Skeletal muscle satellite cell (primary cell): ENCODE measurements at regions not wholly inside any gene's neighbourhood (a gene's known extent, or its start where the extent isn't known, plus 50 kb on each side); places are given as distances from the start of the nearest gene placed in this dataset.

ENCODE experiments used
- H3K27me3 ChIP-seq: 2 replicates; pipeline ENCODE4 v1.7.0; 2013; ENCODE audit warnings: low read length; ENCODE audit not compliant: control insufficient read depth, insufficient read depth
- H3K36me3 ChIP-seq: 2 replicates; pipeline ENCODE4 v1.7.0; 2013; ENCODE audit warnings: mild to moderate bottlenecking, control low read depth, low read length; ENCODE audit not compliant: insufficient read depth
- H3K4me1 ChIP-seq: 2 replicates; pipeline ENCODE4 v1.7.0; 2013; ENCODE audit warnings: low read length; ENCODE audit not compliant: control insufficient read depth, insufficient read depth
- H3K4me2 ChIP-seq: 2 replicates; pipeline ENCODE4 v1.7.0; 2013; ENCODE audit warnings: mild to moderate bottlenecking, low read length
- H3K4me3 ChIP-seq: 2 replicates; pipeline ENCODE4 v1.7.0; 2013; ENCODE audit warnings: low read length
- H3K9ac ChIP-seq: 2 replicates; pipeline ENCODE4 v1.7.0; 2013; ENCODE audit warnings: mild to moderate bottlenecking, low read depth, low read length, moderate library complexity
- H3K9me3 ChIP-seq: replicated peaks from 2 replicates; pipeline ENCODE4 v1.7.0; 2013; ENCODE audit warnings: mild to moderate bottlenecking, control low read depth, low read length

- Histone ChIP-seq H3K36me3 (no peaks in the 10 kb centered on the region), H3K4me3 (no peak overlapping the region), H3K27me3 (no peaks in the 10 kb centered on the region), H3K4me1 (no peaks in the 10 kb centered on the region), H3K9ac (no peak overlapping the region), H3K4me2 (no peak overlapping the region), H3K9me3 (no peaks in the 10 kb centered on the region)
These were observed 356.2 kb downstream of the KCNJ3 start for GRCh38 chr2:155054712-155055111.

- Histone ChIP-seq H3K36me3 (no peaks in the 10 kb centered on the region), H3K9ac (no peak overlapping the region)
These were observed 344.6 kb downstream of the KCNJ3 start for GRCh38 chr2:155043097-155043496.

GRCh38 chr2:155035308-155035707, 336.8 kb downstream of the KCNJ3 start:
- Histone ChIP-seq H3K36me3 (no peaks in the 10 kb centered on the region), H3K4me3 (no peak overlapping the region), H3K27me3 (no peaks in the 10 kb centered on the region), H3K9ac (no peak overlapping the region), H3K4me2 (no peak overlapping the region), H3K4me1 (no peaks in the 10 kb centered on the region), H3K9me3 (no peaks in the 10 kb centered on the region)

More at GRCh38 chr2:155043097-155043496, 344.6 kb downstream of the KCNJ3 start:
- H3K9me3 ChIP-seq, result no peaks in the 10 kb centered on the region
- no peak overlapping the region for H3K4me2 ChIP-seq
- no peaks in the 10 kb centered on the region for H3K4me1 ChIP-seq
- no peaks in the 10 kb centered on the region for H3K27me3 ChIP-seq
- no peak overlapping the region for H3K4me3 ChIP-seq

- Histone ChIP-seq H3K9ac (no peak overlapping the region), H3K27me3 (no peaks in the 10 kb centered on the region)
These were observed 335.2 kb downstream of the KCNJ3 start for GRCh38 chr2:155033652-155034051.

DNA sequence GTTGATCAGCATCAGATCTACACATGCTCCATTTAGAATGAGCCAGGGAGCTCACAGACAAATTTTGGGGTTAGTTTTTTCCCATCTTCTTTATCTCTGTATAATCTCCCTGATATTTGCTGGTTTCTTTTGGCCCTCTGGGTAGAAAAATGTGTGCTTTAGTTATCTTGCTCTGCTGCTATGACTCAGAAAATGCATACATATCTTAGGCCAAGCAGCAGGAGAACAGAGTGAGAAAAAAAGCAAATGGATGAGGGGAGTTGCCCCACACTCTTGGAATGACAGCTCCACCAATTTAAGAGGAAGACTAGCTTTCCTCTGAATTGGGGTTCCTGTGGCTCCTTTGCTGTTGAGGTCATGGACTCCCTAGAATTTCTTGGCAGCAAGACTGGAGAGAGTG, 331.8 kb downstream of the KCNJ3 start:
- no peaks in the 10 kb centered on the region for H3K27me3 ChIP-seq
- H3K4me2 ChIP-seq, result no peak overlapping the region
- H3K4me3 ChIP-seq, result no peak overlapping the region
- no peaks in the 10 kb centered on the region for H3K4me1 ChIP-seq
- no peaks in the 10 kb centered on the region for H3K9me3 ChIP-seq
- H3K9ac ChIP-seq, result no peak overlapping the region
- no peaks in the 10 kb centered on the region for H3K36me3 ChIP-seq

More at GRCh38 chr2:155033652-155034051, 335.2 kb downstream of the KCNJ3 start:
- no peaks in the 10 kb centered on the region for H3K36me3 ChIP-seq
- no peaks in the 10 kb centered on the region for H3K4me1 ChIP-seq
- H3K4me2 ChIP-seq, result no peak overlapping the region
- no peaks in the 10 kb centered on the region for H3K9me3 ChIP-seq
- no peak overlapping the region for H3K4me3 ChIP-seq

GRCh38 chr2:155026651-155027174, 328.2 kb downstream of the KCNJ3 start:
- Histone ChIP-seq H3K4me3 (no peak overlapping the region), H3K4me1 (no peaks in the 10 kb centered on the region), H3K27me3 (no peaks in the 10 kb centered on the region), H3K36me3 (no peaks in the 10 kb centered on the region), H3K4me2 (no peak overlapping the region), H3K9me3 (no peaks in the 10 kb centered on the region), H3K9ac (no peak overlapping the region)

GRCh38 chr2:155023674-155024073, 325.2 kb downstream of the KCNJ3 start:
- Histone ChIP-seq H3K9me3 (no peaks in the 10 kb centered on the region), H3K36me3 (no peaks in the 10 kb centered on the region), H3K9ac (no peak overlapping the region), H3K4me1 (no peaks in the 10 kb centered on the region), H3K4me2 (no peak overlapping the region), H3K4me3 (no peak overlapping the region), H3K27me3 (no peaks in the 10 kb centered on the region)

- no peak overlapping the region for H3K9ac ChIP-seq
- no peak overlapping the region for H3K4me2 ChIP-seq
- H3K9me3 ChIP-seq, result no peaks in the 10 kb centered on the region
- H3K4me1 ChIP-seq, result no peaks in the 10 kb centered on the region
- H3K4me3 ChIP-seq, result no peak overlapping the region
- no peaks in the 10 kb centered on the region for H3K27me3 ChIP-seq
- no peaks in the 10 kb centered on the region for H3K36me3 ChIP-seq
These were observed 324.0 kb downstream of the KCNJ3 start for GRCh38 chr2:155022531-155022930.

DNA sequence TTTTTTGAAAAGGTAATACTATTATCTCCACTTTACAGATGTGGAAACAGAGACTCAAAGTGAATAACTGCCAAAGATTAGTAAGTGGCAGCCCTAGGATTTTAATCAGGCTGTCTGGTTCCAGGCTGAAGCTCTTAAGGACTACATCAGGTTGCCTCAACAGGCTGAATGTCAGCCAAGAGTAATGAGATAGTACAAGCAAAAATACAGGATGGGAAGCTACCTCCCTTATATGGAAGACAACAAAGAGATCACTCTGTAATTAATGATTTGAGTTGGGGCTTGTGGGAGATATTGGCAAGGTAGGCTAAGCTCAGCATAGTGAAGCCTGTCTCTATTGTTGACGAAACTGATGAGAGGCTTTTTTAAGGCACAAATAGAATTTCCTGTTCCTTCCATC, 323.1 kb downstream of the KCNJ3 start:
- no peaks in the 10 kb centered on the region for H3K4me1 ChIP-seq
- no peaks in the 10 kb centered on the region for H3K27me3 ChIP-seq
- H3K4me3 ChIP-seq, result no peak overlapping the region
- no peak overlapping the region for H3K4me2 ChIP-seq
- H3K9me3 ChIP-seq, result no peaks in the 10 kb centered on the region
- H3K9ac ChIP-seq, result no peak overlapping the region
- H3K36me3 ChIP-seq, result no peaks in the 10 kb centered on the region

- Histone ChIP-seq H3K4me1 (no peaks in the 10 kb centered on the region), H3K9ac (no peak overlapping the region), H3K27me3 (no peaks in the 10 kb centered on the region), H3K4me3 (no peak overlapping the region), H3K4me2 (no peak overlapping the region), H3K36me3 (no peaks in the 10 kb centered on the region), H3K9me3 (no peaks in the 10 kb centered on the region)
These were observed 321.8 kb downstream of the KCNJ3 start for GRCh38 chr2:155020246-155020645.

DNA sequence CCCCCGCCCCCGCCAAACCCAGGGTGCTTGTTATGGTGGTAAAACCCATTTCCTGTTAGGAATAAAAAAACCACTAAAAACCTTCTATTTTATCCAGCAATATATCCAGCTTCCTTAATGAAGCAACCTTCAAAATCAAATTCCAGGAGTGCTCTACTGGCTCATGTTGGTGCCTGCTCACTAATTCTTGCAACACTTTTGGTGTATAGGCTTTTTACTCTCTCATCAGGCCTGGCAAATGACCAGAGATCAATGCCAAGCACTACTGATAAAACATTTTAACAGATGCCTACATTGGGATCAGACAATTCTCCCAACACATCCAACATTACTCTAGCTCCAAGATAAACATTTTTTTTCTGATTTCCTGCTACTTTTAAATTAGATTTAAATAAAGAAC, 312.4 kb downstream of the KCNJ3 start:
- Histone ChIP-seq H3K27me3 (no peaks in the 10 kb centered on the region), H3K4me1 (no peaks in the 10 kb centered on the region), H3K4me2 (no peak overlapping the region), H3K9me3 (no peaks in the 10 kb centered on the region), H3K36me3 (no peaks in the 10 kb centered on the region), H3K4me3 (no peak overlapping the region), H3K9ac (no peak overlapping the region)

- Histone ChIP-seq H3K9ac (no peak overlapping the region), H3K9me3 (no peaks in the 10 kb centered on the region), H3K4me2 (no peak overlapping the region), H3K4me1 (no peaks in the 10 kb centered on the region), H3K36me3 (no peaks in the 10 kb centered on the region), H3K27me3 (no peaks in the 10 kb centered on the region), H3K4me3 (no peak overlapping the region)
These were observed 296.9 kb downstream of the KCNJ3 start for GRCh38 chr2:154995361-154995760.
